SK-N-SH (cell line): ENCODE measurements at regions not wholly inside any gene's neighbourhood (a gene's known extent, or its start where the extent isn't known, plus 50 kb on each side); places are given as distances from the start of the nearest gene placed in this dataset.

ENCODE experiments used
- CTCF ChIA-PET: fragments of 300-600, 350-600 bp; formaldehyde crosslinking; extraction: SDS; loops from one replicate; lab custom pipeline; 2021; lab: Yijun Ruan, JAX
- POLR2A ChIA-PET: fragments of 350-600 bp; sonication (Branson Sonifier 250); formaldehyde crosslinking; extraction: SDS; loops from one replicate; lab custom pipeline; 2020; ENCODE audit warnings: antibody characterized with exemption, inconsistent platforms; lab: Yijun Ruan, JAX
- DNase-seq: peaks from one replicate; pipeline ENCODE4 v3.0.0; 2012
- H2AFZ ChIP-seq: fragments of 200-600 bp; sonication (generic); 2 replicates; pipeline ENCODE4 v1.8.1; 2016; ENCODE audit warnings: antibody characterized with exemption, mild to moderate bottlenecking, low read depth
- H3F3A ChIP-seq: fragments of 200-600 bp; sonication (generic); replicated peaks from 2 replicates; pipeline ENCODE3; 2016; ENCODE audit warnings: antibody characterized with exemption, mild to moderate bottlenecking; ENCODE audit not compliant: insufficient read depth
- H3K27ac ChIP-seq, 2 experiments: fragments of 200-500 bp in 1 of 2; fragments of 200-600 bp in 1 of 2; sonication (Bioruptor generic) in 1 of 2; sonication (generic), shearing (Covaris generic) in 1 of 2; 2 replicates each; pipeline versions ENCODE4 v1.5.1 to v1.6.1; 2014 to 2016; ENCODE audit warnings: low read depth in 2 of 2, inconsistent platforms in 1 of 2, low read length in 1 of 2, mild to moderate bottlenecking in 1 of 2, mixed read lengths in 1 of 2
- H3K27me3 ChIP-seq: fragments of 200-600 bp; sonication (generic), shearing (Covaris generic); 2 replicates; pipeline ENCODE4 v1.6.1; 2016; ENCODE audit warnings: mixed run types; ENCODE audit not compliant: insufficient read depth
- H3K36me3 ChIP-seq, 2 experiments: fragments of 200-500 bp in 1 of 2; fragments of 200-600 bp in 1 of 2; sonication (Bioruptor generic) in 1 of 2; sonication (generic) in 1 of 2; replicated peaks in 1 of 2; 2 replicates each; pipeline versions ENCODE3 to v1.5.1; 2014 to 2016; ENCODE audit warnings: low read length in 1 of 2, mild to moderate bottlenecking in 1 of 2; ENCODE audit not compliant: insufficient read depth in 2 of 2, control insufficient read depth in 1 of 2
- H3K4me1 ChIP-seq, 2 experiments: fragments of 200-500 bp in 1 of 2; fragments of 200-600 bp in 1 of 2; sonication (Bioruptor generic) in 1 of 2; sonication (generic), shearing (Covaris generic) in 1 of 2; 2 replicates each; pipeline versions ENCODE4 v1.5.1 to v1.6.1; 2014 to 2016; ENCODE audit warnings: low read depth in 1 of 2, low read length in 1 of 2, mixed run types in 1 of 2; ENCODE audit not compliant: insufficient read depth in 2 of 2, control insufficient read depth in 1 of 2
- H3K4me2 ChIP-seq: fragments of 200-600 bp; sonication (generic), shearing (Covaris generic); 2 replicates; pipeline ENCODE4 v1.6.1; 2017; ENCODE audit warnings: mixed run types
- H3K4me3 ChIP-seq, 2 experiments: fragments of 200-500 bp in 1 of 2; fragments of 200-600 bp in 1 of 2; sonication (Bioruptor generic) in 1 of 2; sonication (generic), shearing (Covaris generic) in 1 of 2; 2 replicates each; pipeline versions ENCODE4 v1.5.1 to v1.8.1; 2014 to 2016; ENCODE audit warnings: low read depth in 2 of 2, inconsistent platforms in 1 of 2, low read length in 1 of 2, mild to moderate bottlenecking in 1 of 2, mixed read lengths in 1 of 2, moderate library complexity in 1 of 2
- H3K79me2 ChIP-seq: fragments of 200-600 bp; sonication (generic); 2 replicates; pipeline ENCODE4 v1.8.1; 2017; ENCODE audit warnings: mild to moderate bottlenecking; ENCODE audit not compliant: insufficient read depth
- H3K9ac ChIP-seq: fragments of 200-600 bp; sonication (generic); 2 replicates; pipeline ENCODE4 v1.6.1; 2017; ENCODE audit warnings: mixed run types
- H3K9me2 ChIP-seq: fragments of 200-600 bp; sonication (generic); 2 replicates; pipeline ENCODE4 v1.6.1; 2017; ENCODE audit warnings: mixed run types
- H3K9me3 ChIP-seq: fragments of 200-600 bp; sonication (generic); 2 replicates; pipeline ENCODE4 v1.6.1; 2017; ENCODE audit warnings: mixed run types, mild to moderate bottlenecking, moderate library complexity
- H4K20me1 ChIP-seq: fragments of 200-600 bp; sonication (generic); 2 replicates; pipeline ENCODE4 v1.6.1; 2017; ENCODE audit warnings: mild to moderate bottlenecking, mixed run types; ENCODE audit not compliant: insufficient read depth
- CHD2 ChIP-seq: fragments of 150-350 bp; IDR thresholded peaks from 2 replicates; pipeline ENCODE4 v1.6.1; 2018; ENCODE audit warnings: low read length; ENCODE audit not compliant: partially characterized antibody
- ELF1 ChIP-seq: IDR thresholded peaks from 2 replicates; pipeline ENCODE4 v1.4.0; 2012
- EP300 ChIP-seq, 2 experiments: IDR thresholded peaks; 2 replicates each; pipeline versions ENCODE4 v1.4.0 to v1.6.1; 2012; ENCODE audit warnings: borderline replicate concordance in 1 of 2, low read depth in 1 of 2, low read length in 1 of 2
- EZH2phosphoT487 ChIP-seq: fragments of 200-600 bp; sonication (generic); IDR thresholded peaks from 2 replicates; pipeline ENCODE4 v1.6.1; 2017; ENCODE audit warnings: low read depth, mixed run types, mild to moderate bottlenecking, antibody characterized with exemption, moderate library complexity, borderline replicate concordance
- FOXJ3 ChIP-seq: sonication (generic); formaldehyde crosslinking; IDR thresholded peaks from 2 replicates; pipeline ENCODE4 v1.5.1; 2020; ENCODE audit warnings: mild to moderate bottlenecking, missing genetic modification reagents
- FOXM1 ChIP-seq: IDR thresholded peaks from 2 replicates; pipeline ENCODE4 v1.4.0; 2012; ENCODE audit warnings: low read depth, mild to moderate bottlenecking
- GABPA ChIP-seq: IDR thresholded peaks from 2 replicates; pipeline ENCODE4 v1.4.0; 2012; ENCODE audit warnings: low read depth, mild to moderate bottlenecking
- GATA2 ChIP-seq: sonication (generic); formaldehyde crosslinking; IDR thresholded peaks from 2 replicates; pipeline ENCODE4 v1.5.0; 2020; ENCODE audit warnings: mild to moderate bottlenecking, missing genetic modification reagents
- IRF3 ChIP-seq: fragments of 150-350 bp; IDR thresholded peaks from 2 replicates; pipeline ENCODE4 v1.6.1; 2016; ENCODE audit warnings: mild to moderate bottlenecking, low read depth, low read length
- JUND ChIP-seq: IDR thresholded peaks from 2 replicates; pipeline ENCODE4 v1.4.0; 2012
- MAX ChIP-seq: IDR thresholded peaks from 2 replicates; pipeline ENCODE4 v1.4.0; 2012; ENCODE audit warnings: low read depth
- MXI1 ChIP-seq: IDR thresholded peaks from 2 replicates; pipeline ENCODE4 v1.6.1; 2012; ENCODE audit warnings: mild to moderate bottlenecking, low read depth, low read length, improper control_type of control experiment
- NFIC ChIP-seq: IDR thresholded peaks from 2 replicates; pipeline ENCODE4 v1.4.0; 2012; ENCODE audit warnings: borderline replicate concordance
- NRF1 ChIP-seq: IDR thresholded peaks from 2 replicates; pipeline ENCODE4 v1.6.1; 2012; ENCODE audit warnings: low read depth, mild to moderate bottlenecking, low read length
- PBX3 ChIP-seq: IDR thresholded peaks from 2 replicates; pipeline ENCODE4; 2012
- RAD21 ChIP-seq: IDR thresholded peaks from 2 replicates; pipeline ENCODE4 v1.6.1; 2012; ENCODE audit warnings: mild to moderate bottlenecking, low read length
- REST ChIP-seq: IDR thresholded peaks from 2 replicates; pipeline ENCODE4 v1.6.1; 2012; ENCODE audit warnings: mild to moderate bottlenecking, low read depth, low read length, moderate library complexity
- RFX5 ChIP-seq: IDR thresholded peaks from 2 replicates; pipeline ENCODE4 v1.6.1; 2012; ENCODE audit warnings: mild to moderate bottlenecking, improper control_type of control experiment, low read length
- RXRA ChIP-seq: IDR thresholded peaks from 2 replicates; pipeline ENCODE4 v1.4.0; 2012; ENCODE audit warnings: low read depth, mild to moderate bottlenecking, borderline replicate concordance
- SIN3A ChIP-seq: IDR thresholded peaks from 2 replicates; pipeline ENCODE4 v1.6.1; 2012; ENCODE audit warnings: low read depth, mild to moderate bottlenecking, low read length, moderate library complexity, borderline replicate concordance
- SMC3 ChIP-seq: IDR thresholded peaks from 2 replicates; pipeline ENCODE4 v1.6.1; 2012; ENCODE audit warnings: low read depth, low read length, improper control_type of control experiment
- YY1 ChIP-seq: IDR thresholded peaks from 2 replicates; pipeline ENCODE4 v1.4.0; 2012; ENCODE audit warnings: low read depth, mild to moderate bottlenecking
- ZBTB33 ChIP-seq: IDR thresholded peaks from 2 replicates; pipeline ENCODE4 v1.4.0; 2012; ENCODE audit warnings: low read depth, borderline replicate concordance
- WGBS: methylation state at CpG from one replicate; pipeline ENCODE4 v1.1.6; 2017; ENCODE audit warnings: low lambda C conversion rate; 5-methylcytosine and 5-hydroxymethylcytosine counted together

- TF ChIP-seq IRF3 (no peak), GATA2 (no peak), FOXJ3 (CRISPR knock-in tag) (no peak), GABPA (no peak), REST (no peak), MXI1 (no peak), RFX5 (no peak), ELF1 (no peak)
Measured at GRCh38 chr2:51256736-51257135, 224.8 kb upstream of the NRXN1 start (continued).

- no peak overlapping the region for H3K9ac ChIP-seq
- no peaks in the 10 kb centered on the region for H3K36me3 ChIP-seq
- TF ChIP-seq CHD2 (no peak), NRF1 (no peak), GABPA (no peak), RXRA (no peak), EZH2phosphoT487 (no peak), SMC3 (no peak), GATA2 (no peak), RAD21 (no peak), RFX5 (no peak), YY1 (no peak), ZBTB33 (no peak), PBX3 (no peak), SIN3A (no peak), EP300 (IDR thresholded peaks at IDR 0.05; ENCODE audit: borderline replicate concordance in 1 of 2, low read depth in 1 of 2, low read length in 1 of 2) (no peak), IRF3 (no peak), JUND (no peak), MAX (no peak), NFIC (no peak), FOXM1 (no peak)
- 0% methylated on average over 2 of the region's 2 CpGs for WGBS
- no peaks in the 10 kb centered on the region for H4K20me1 ChIP-seq
- POLR2A ChIA-PET: no interaction called here
- DNase-seq: no peak
- H2AFZ ChIP-seq: no peak overlapping the region
- H3K27ac ChIP-seq: no peak overlapping the region
- H3K79me2 ChIP-seq: no peaks in the 10 kb centered on the region
- H3F3A ChIP-seq: no peaks in the 10 kb centered on the region
- H3K9me2 ChIP-seq: no peaks in the 10 kb centered on the region
- no peaks in the 10 kb centered on the region for H3K27me3 ChIP-seq
- no peaks in the 10 kb centered on the region for H3K4me1 ChIP-seq
- H3K4me3 ChIP-seq: no peak overlapping the region
- H3K4me2 ChIP-seq: no peak overlapping the region
- H3K9me3 ChIP-seq: no peaks in the 10 kb centered on the region
- CTCF ChIA-PET: interaction anchor here (0.6 kb wide), 1 partner anchor 138 kb away, joined by 3 read pairs; no protein-coding TSS in a partner anchor
Measured at GRCh38 chr2:51251356-51251755, 219.4 kb upstream of the NRXN1 start.
